Loucy (cell line): ENCODE measurements at regions not wholly inside any gene's neighbourhood (a gene's known extent, or its start where the extent isn't known, plus 50 kb on each side); places are given as distances from the start of the nearest gene placed in this dataset.

Experiments
- H2AFZ ChIP-seq: fragments of 200-600 bp; sonication (generic); 2 replicates; pipeline ENCODE4 v1.6.0; 2016; ENCODE audit warnings: antibody characterized with exemption, mild to moderate bottlenecking, low read length, moderate library complexity
- H3F3A ChIP-seq: fragments of 200-600 bp; 2 replicates; pipeline ENCODE4 v1.6.0; 2016; ENCODE audit warnings: antibody characterized with exemption, low read depth, mild to moderate bottlenecking
- H3K27me3 ChIP-seq: fragments of 200-600 bp; sonication (generic); 2 replicates; pipeline ENCODE4 v1.6.1; 2014; ENCODE audit warnings: low read length, mild to moderate bottlenecking; ENCODE audit not compliant: insufficient read depth, poor library complexity, severe bottlenecking
- H3K36me3 ChIP-seq: fragments of 200-600 bp; sonication (generic); 2 replicates; pipeline ENCODE4 v1.6.1; 2016; ENCODE audit warnings: low read length; ENCODE audit not compliant: insufficient read depth
- H3K4me1 ChIP-seq: fragments of 200-600 bp; sonication (generic); 2 replicates; pipeline ENCODE4 v1.5.1; 2014; ENCODE audit warnings: low read length, mild to moderate bottlenecking; ENCODE audit not compliant: insufficient read depth, poor library complexity, severe bottlenecking
- H3K4me2 ChIP-seq: fragments of 200-600 bp; sonication (generic); 2 replicates; pipeline ENCODE4 v1.6.0; 2014; ENCODE audit warnings: antibody characterized with exemption, low read length, low read depth, mild to moderate bottlenecking; ENCODE audit not compliant: poor library complexity, severe bottlenecking
- H3K4me3 ChIP-seq: fragments of 200-600 bp; sonication (generic); 2 replicates; pipeline ENCODE4 v1.5.1; 2014; ENCODE audit warnings: low read length, mild to moderate bottlenecking, mixed read lengths; ENCODE audit not compliant: poor library complexity, severe bottlenecking
- H3K79me2 ChIP-seq: fragments of 200-600 bp; sonication (generic); 2 replicates; pipeline ENCODE4 v1.6.1; 2014; ENCODE audit warnings: low read length; ENCODE audit not compliant: insufficient read depth
- H3K9ac ChIP-seq: fragments of 200-600 bp; sonication (generic); 2 replicates; pipeline ENCODE4 v1.6.0; 2014; ENCODE audit warnings: mild to moderate bottlenecking, low read depth, low read length, moderate library complexity; ENCODE audit not compliant: poor library complexity, severe bottlenecking
- H3K9me2 ChIP-seq: fragments of 200-600 bp; sonication (generic); replicated peaks from 2 replicates; pipeline ENCODE4 v1.6.1; 2016; ENCODE audit warnings: low read depth, low read length, mixed read lengths
- H3K9me3 ChIP-seq: fragments of 200-600 bp; sonication (generic); 2 replicates; pipeline ENCODE4 v1.6.1; 2014; ENCODE audit warnings: mild to moderate bottlenecking, antibody characterized with exemption, low read length, low read depth; ENCODE audit not compliant: insufficient read depth
- H4K20me1 ChIP-seq: fragments of 200-600 bp; sonication (generic); 2 replicates; pipeline ENCODE4 v1.6.0; 2014; ENCODE audit warnings: antibody characterized with exemption, low read length, mild to moderate bottlenecking; ENCODE audit not compliant: insufficient read depth, poor library complexity, severe bottlenecking
- EZH2phosphoT487 ChIP-seq: fragments of 200-600 bp; IDR thresholded peaks from 2 replicates; pipeline ENCODE4 v1.6.1; 2018; ENCODE audit warnings: antibody characterized with exemption, mild to moderate bottlenecking, moderate library complexity, borderline replicate concordance
- TF ChIP-seq, protein P1 (sequence below): fragments of 200-600 bp; sonication (generic); conservative IDR thresholded peaks from 2 replicates; pipeline ENCODE4 v1.5.1; 2014; ENCODE audit warnings: mild to moderate bottlenecking, antibody characterized with exemption, low read length

GRCh38 chr9:109627042-109627441 lies 128.9 kb upstream of the PTPN3 start:
- Histone ChIP-seq H3K27me3 (no peaks in the 10 kb centered on the region), H3K9ac (no peak overlapping the region), H3K36me3 (no peaks in the 10 kb centered on the region), H3K9me3 (no peaks in the 10 kb centered on the region), H3K4me3 (no peak overlapping the region), H3K79me2 (no peaks in the 10 kb centered on the region), H3K9me2 (no peaks in the 10 kb centered on the region), H4K20me1 (no peaks in the 10 kb centered on the region), H2AFZ (no peak overlapping the region), H3F3A (no peaks in the 10 kb centered on the region), H3K4me2 (no peak overlapping the region), H3K4me1 (no peaks in the 10 kb centered on the region)
- TF ChIP-seq, protein P1, sequence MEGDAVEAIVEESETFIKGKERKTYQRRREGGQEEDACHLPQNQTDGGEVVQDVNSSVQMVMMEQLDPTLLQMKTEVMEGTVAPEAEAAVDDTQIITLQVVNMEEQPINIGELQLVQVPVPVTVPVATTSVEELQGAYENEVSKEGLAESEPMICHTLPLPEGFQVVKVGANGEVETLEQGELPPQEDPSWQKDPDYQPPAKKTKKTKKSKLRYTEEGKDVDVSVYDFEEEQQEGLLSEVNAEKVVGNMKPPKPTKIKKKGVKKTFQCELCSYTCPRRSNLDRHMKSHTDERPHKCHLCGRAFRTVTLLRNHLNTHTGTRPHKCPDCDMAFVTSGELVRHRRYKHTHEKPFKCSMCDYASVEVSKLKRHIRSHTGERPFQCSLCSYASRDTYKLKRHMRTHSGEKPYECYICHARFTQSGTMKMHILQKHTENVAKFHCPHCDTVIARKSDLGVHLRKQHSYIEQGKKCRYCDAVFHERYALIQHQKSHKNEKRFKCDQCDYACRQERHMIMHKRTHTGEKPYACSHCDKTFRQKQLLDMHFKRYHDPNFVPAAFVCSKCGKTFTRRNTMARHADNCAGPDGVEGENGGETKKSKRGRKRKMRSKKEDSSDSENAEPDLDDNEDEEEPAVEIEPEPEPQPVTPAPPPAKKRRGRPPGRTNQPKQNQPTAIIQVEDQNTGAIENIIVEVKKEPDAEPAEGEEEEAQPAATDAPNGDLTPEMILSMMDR = no peak
- TF ChIP-seq EZH2phosphoT487 = no peak

- H3K4me2 ChIP-seq = no peak overlapping the region
- H3K4me1 ChIP-seq = no peaks in the 10 kb centered on the region
- H3K9me2 ChIP-seq = no peaks in the 10 kb centered on the region
- no peaks in the 10 kb centered on the region for H3K27me3 ChIP-seq
- no peaks in the 10 kb centered on the region for H3K79me2 ChIP-seq
- H4K20me1 ChIP-seq = no peaks in the 10 kb centered on the region
- no peak overlapping the region for H2AFZ ChIP-seq
- no peak overlapping the region for H3K4me3 ChIP-seq
- H3F3A ChIP-seq = no peaks in the 10 kb centered on the region
- H3K36me3 ChIP-seq = no peaks in the 10 kb centered on the region
- H3K9me3 ChIP-seq = no peaks in the 10 kb centered on the region
- no peak overlapping the region for H3K9ac ChIP-seq
- TF ChIP-seq, protein P1 = no peak
- TF ChIP-seq EZH2phosphoT487 = no peak
These were observed 131.5 kb upstream of the PTPN3 start for GRCh38 chr9:109629615-109630014.

DNA sequence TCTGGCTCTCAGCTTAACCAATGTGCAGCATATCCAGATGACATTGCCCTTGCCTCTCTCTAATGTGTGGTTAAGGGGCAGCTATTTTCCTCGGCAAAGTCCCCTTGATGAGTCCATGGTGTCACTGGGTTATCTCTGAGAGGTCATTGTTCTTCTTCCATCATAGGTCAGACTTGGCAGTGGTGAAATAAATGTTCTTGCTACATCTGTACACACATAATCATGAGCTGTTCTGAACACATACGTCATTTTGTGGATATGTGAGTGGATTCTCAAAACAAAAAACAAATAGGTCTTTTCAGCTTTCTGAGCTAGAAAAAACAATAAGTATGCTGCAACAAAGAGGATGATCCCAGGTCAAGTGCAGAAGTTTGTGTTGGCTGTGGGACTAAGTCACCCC lies 134.7 kb upstream of the PTPN3 start:
- no peaks in the 10 kb centered on the region for H3K9me3 ChIP-seq
- no peaks in the 10 kb centered on the region for H3K36me3 ChIP-seq
- H3K9ac ChIP-seq = no peak overlapping the region
- no peak overlapping the region for H2AFZ ChIP-seq
- H3K4me2 ChIP-seq = no peak overlapping the region
- no peak overlapping the region for H3K4me3 ChIP-seq
- no peaks in the 10 kb centered on the region for H3K9me2 ChIP-seq
- H3F3A ChIP-seq = no peaks in the 10 kb centered on the region
- no peaks in the 10 kb centered on the region for H3K79me2 ChIP-seq
- H3K27me3 ChIP-seq = no peaks in the 10 kb centered on the region
- TF ChIP-seq, protein P1 = no peak
- no peak for TF ChIP-seq EZH2phosphoT487
- H4K20me1 ChIP-seq = no peaks in the 10 kb centered on the region
- H3K4me1 ChIP-seq = no peaks in the 10 kb centered on the region
